ENCODE measurements at regions not wholly inside any gene's neighbourhood (a gene's known extent, or its start where the extent isn't known, plus 50 kb on each side); places are given as distances from the start of the nearest gene placed in this dataset.

DNA sequence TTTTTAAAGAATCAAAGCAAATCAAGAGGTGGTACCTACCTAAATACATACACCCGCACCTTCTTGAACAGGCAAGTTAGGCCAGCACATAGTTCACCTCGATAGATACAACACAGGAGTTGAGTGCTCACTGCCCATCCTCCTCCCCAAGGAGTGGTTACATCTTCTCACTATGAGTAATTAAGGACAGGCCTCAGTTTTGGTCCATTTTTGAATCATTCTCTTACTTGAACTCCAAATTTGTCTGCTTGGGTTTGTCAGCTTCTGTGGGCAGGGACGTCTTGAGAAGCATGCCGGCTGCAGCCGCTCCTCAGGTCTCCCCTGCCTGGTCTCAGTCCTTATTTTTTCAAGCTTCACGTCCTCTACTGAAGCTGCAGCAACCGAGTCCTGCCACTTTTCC, 190.6 kb upstream of the RBPJ start:
- TF ChIP-seq, protein P1, sequence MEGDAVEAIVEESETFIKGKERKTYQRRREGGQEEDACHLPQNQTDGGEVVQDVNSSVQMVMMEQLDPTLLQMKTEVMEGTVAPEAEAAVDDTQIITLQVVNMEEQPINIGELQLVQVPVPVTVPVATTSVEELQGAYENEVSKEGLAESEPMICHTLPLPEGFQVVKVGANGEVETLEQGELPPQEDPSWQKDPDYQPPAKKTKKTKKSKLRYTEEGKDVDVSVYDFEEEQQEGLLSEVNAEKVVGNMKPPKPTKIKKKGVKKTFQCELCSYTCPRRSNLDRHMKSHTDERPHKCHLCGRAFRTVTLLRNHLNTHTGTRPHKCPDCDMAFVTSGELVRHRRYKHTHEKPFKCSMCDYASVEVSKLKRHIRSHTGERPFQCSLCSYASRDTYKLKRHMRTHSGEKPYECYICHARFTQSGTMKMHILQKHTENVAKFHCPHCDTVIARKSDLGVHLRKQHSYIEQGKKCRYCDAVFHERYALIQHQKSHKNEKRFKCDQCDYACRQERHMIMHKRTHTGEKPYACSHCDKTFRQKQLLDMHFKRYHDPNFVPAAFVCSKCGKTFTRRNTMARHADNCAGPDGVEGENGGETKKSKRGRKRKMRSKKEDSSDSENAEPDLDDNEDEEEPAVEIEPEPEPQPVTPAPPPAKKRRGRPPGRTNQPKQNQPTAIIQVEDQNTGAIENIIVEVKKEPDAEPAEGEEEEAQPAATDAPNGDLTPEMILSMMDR (IDR thresholded peaks at IDR 0.05; ENCODE audit: low read length): no peak
- no peak for TF ChIP-seq EZH2 (IDR thresholded peaks at IDR 0.05; ENCODE audit: borderline replicate concordance, low read length)

Measured in OCI-LY1 (cell line).